Stimulated activated CD8-positive, alpha-beta memory T cell treated with anti-CD3 and anti-CD28 coated beads, Interleukin-7, amount 100 ng/mL, for 48 hours (primary cell): ENCODE measurements at regions not wholly inside any gene's neighbourhood (a gene's known extent, or its start where the extent isn't known, plus 50 kb on each side); places are given as distances from the start of the nearest gene placed in this dataset.

Experiments used
- DNase-seq, 2 donors: peaks; one replicate each; pipeline ENCODE4 v3.0.0-alpha.2; 2020; ENCODE audit warnings: low read depth in 1 of 2; ENCODE audit errors: extremely low read depth in 1 of 2

DNA sequence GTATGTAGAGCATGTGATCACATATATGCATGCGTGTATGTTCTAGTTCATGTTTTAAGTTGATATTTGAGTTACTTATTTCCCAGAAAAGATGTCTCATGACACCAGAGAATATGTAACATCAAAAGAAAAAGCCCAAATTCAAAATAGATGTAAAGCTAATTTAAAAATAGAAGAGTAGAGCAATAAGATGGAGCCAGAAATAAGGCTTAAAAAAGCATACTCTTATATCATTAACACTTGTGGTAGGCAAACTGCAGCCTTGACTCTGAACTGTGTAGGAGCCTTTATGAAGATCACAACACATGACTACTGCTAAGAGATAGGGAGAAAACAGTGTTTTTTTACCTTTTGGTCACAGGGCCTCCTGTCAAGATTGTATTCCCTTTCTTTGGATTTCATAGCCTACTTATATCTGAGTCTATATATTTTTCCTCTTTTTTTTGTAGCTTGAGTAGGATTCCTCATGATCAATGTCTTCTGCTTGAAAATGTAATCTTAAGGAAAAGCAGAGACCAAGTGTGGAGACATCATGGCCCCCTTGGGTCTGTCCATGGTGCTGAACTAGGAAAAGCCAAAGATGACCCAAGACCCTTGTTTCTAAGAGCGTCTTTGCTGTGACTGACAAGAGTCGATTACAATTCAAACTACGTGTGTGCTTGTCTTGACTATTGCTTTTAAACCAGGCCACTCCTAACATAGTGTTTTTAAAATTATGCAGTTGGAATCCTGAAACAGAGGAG is 390.4 kb downstream of the SHISA9 start:
- no peak for DNase-seq

DNA sequence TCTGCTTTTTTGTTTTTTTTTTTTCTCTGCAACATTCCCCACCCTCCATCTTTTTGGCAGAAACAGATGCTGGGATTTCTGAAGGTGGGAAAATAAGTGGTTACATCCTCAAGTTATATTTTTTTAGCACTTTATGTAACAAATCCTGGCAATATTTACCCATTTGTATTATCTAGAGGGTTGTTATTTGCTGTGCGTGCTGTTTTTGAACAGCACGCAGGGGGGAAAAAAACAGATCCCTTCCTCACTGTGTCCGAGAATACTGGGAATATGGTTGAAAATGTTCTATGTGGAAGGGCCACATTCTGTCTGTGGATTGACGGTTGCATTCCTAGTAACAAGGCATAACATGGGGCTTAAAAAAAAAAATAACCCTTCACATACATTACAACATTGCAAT is 394.8 kb downstream of the SHISA9 start:
- no peak for DNase-seq

DNA sequence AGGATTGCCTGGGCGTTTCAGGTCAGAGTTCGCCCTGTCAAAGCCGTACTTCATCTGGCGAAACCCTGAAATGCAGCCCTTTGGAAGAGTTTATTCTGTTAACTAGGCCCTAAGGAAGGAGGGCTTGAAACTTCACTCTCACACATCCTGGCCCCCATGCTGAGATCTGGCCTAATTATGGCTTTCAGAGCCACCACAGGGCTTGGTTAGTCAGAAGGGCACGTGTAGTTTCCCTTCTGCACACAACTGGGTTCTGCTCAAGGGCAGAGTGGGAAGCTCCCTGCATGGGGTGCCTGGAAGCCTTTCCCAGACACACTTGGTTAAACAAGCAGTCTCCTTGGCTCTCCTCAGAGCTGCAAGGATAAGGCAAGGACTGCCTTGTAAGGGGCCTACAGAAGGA is 397.3 kb downstream of the SHISA9 start:
- DNase-seq: no peak

DNA sequence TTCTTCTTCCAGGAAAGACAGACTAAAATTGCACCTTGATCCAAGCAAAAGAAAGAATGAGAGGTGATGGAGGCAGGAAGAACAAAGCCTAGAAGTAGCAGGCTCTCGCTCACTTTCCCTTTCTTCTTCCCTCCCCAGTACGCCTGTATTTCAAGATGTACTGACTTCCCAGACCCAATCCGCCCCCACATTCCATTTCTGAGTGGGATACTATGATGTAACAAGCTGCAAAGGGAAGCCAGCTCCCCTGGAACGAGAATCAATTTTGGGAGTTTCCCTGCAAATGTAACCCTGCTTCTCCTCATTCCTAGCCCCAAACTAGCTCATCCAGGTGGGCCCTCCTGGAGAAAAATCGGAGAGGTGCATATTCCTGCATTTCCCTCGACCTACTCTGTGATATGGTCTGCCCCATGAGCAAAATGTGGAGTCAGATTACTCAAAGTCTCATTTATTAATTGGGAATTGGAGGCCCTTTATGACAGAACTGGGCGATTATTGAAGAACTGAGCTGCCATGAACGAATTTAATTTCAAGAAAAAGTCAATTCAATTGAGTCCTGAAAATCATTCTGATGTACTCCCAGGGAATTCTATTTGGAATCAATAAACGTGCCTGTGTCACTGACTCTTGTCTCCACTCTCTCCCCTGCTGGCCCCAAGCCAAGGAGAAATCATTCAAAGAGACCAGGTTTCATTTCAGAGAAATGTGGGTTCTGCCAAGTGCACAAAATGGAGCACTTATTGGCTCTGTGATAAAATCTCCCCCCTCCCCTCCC is 398.9 kb downstream of the SHISA9 start:
- DNase-seq: no peak

DNA sequence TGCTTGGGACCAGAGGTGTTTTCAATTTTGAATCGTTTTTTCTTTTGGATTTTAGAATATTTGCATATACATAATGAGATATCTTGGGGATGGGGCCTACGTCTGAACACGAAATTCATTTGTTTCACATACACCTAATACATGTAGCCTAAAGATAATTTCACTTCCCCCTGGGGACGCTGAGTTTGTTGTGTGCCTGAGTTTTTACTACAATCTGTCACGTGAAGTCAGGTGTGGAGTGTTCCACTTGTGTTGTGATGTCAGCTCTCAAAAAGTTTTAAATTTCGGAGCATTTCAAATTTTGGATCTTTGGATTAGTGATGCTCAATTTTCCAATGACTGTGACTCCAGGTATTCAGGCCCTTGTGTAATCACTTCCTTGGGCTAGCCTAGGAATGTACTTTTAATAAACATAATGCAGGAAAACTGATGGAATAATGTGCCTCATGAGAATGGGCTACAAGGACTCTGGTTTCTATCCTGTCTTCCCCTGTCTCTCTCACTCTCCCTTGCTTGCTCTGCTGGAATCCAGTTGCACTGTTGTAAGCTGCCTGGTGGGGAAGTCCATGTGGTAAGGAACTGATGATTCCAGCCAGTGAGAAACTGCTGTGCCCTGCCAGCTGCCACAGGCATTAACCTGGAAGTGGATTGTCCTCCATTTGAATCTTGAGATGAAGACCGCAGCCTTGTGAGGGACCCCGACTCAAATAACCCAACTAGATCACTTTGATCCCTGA is 403.8 kb downstream of the SHISA9 start:
- DNase-seq: no peak

DNA sequence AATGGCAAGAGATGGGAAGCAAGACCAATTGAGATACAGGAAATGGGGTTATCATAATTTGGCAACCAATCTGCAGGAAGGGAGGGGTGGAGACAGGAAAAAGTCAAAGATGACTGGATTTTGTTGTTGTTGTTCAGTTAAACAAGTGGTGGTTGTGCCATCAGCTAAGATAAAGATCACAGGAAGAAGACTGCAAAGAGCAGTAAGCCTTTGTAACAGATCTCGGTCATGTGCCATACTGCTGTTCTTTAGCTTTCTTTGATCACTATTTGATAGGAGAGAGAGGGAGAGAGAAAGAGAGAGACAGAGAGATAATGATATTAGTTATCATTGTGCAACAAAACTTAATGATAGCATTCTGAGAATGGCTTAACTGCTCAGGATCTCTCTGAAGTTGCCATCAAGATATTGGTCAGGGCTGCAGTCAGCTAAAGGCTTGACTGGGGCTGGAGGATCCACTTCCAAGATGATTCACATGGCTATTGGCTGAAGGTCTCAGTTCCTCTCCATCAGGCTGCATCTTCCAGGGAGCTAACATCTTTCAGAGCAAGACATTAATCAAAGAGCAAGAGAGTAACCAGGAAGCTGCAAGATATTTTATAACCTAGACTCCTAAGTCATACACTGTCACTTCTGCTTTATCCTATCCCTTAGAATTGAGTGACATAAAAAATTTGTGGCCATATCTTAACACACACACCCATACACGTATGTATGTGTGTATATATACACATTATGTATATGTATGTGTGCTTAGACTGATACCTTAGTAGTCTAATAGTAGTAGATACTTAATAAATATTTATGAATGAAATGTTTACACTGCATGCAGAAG is 405.0 kb downstream of the SHISA9 start:
- no peak for DNase-seq

DNA sequence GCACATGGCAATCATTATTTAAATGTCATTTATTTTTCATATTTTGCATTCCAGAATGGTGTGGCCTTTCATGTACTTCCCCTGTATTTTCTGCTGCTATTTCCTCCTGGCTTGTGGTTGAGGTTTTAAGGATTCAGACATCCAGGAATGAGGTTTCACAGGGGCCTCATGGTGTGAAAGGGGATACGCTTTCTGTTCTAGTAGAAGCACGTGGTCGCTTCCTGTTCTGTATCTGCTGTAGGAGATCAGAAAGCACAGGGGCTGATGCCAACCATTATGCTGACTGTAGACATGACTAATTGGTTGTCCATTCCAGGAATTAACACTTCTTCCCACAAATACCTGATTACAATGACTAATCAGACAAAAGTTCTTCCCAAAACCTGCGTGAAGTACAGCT is 405.9 kb downstream of the SHISA9 start:
- no peak for DNase-seq

DNA sequence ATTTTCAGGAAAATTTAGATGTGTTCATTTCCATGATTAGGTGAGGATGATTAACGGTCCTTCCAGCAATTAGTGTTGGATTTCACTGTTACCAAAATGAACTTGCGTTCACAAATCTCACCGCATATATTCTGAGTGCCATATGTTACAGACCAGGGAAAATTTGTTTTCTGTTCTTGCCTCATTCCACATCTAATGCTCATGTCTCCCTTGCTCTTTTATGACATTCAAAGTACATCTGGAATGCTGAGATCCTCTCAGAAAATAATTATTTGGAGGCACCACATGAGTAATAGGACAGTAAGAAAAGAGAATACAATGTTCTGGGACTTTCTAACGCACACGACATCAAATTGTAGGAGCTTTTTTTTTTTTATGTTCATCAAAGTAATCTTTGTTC is 406.5 kb downstream of the SHISA9 start:
- DNase-seq: no peak

DNA sequence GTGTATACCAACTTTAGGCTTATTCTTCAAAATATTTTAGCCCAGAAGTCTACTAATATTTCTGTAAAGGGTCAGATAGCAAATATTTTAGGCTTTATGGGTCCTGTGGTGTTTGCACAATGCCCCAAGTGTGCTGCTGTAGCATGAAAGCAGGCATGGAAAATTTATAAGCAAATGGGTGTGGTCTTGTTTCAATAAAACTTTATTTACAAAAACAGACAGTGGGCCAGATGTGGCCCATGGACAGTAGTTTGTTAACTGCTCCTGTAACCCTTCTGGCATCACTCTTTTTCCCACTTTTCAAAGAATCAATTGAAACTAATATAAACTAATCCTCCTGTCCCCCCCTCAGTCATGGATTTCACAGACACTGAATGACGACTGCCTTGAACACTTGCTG is 410.7 kb downstream of the SHISA9 start:
- DNase-seq: no peak

DNA sequence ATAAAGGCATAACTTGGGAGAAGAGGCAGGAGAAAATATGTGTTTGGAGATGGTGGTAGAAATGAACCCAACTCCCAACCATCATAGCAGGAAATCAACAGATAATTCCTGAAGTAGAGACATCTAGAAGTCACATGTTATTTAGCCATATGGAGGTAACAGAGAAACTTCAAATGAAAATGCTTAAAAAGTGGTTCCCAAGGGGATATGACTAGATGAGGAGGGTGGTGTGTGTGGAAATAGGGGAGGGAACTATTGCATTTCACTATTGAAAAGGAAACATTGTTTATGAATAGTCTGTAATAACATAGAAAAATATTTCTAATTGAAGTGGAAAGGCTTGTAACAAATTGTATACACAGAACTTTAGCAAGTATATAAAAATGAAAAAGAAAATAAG is 412.0 kb downstream of the SHISA9 start:
- no peak for DNase-seq

DNA sequence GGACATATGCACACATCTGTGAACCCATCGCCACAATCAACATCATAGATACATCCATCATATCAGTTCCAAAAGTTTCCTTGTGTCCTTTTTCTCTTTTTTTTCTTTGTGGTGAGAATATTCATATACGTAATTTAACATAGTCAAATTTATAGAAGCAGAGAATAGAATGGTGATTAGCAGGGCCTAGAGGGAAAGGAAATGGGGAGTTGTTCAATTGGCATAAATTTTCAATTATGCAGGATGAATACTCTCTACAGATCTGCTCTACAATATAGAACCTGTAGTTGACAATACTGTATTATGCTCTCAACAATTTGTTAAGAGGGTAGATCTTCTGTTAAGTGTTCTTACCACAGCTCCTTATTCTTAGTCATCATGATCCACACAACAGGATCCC is 413.2 kb downstream of the SHISA9 start:
- DNase-seq: no peak

DNA sequence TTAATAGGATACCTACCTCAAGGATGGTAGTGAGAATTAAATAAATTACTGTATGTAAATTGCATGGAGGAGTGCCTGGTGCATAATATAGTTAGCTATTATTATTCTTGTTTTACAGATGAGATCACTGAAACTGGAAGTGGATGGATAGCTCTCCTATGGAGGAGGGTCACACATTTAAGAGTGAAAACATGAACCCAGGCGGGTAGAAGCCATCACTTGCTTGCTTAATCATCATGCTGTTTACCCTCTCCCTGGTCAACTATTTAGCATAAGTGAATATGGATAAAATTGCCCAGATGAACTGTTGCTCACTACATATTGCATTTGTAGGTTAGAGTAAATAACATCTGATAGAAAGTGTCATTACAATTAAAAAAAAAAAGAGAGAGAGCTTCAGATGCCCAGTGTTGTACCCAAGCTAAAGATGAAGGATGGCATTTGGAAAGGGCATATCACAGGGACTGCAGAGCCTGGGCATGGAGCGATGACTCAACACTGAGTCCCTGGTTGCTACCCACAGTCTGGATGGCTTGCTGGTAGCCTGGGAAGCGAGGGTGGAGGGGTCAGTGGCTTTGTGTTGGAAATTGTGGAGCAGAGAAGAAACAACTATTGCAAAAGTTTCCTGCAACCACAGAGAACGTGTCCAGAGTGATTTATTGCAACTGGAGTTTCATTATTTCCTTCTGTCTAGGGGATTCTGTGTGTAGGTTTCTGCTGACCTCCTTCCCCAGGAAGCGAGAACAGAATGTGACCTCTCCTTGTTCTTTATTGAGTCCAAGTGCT is 414.4 kb downstream of the SHISA9 start:
- DNase-seq: no peak

DNA sequence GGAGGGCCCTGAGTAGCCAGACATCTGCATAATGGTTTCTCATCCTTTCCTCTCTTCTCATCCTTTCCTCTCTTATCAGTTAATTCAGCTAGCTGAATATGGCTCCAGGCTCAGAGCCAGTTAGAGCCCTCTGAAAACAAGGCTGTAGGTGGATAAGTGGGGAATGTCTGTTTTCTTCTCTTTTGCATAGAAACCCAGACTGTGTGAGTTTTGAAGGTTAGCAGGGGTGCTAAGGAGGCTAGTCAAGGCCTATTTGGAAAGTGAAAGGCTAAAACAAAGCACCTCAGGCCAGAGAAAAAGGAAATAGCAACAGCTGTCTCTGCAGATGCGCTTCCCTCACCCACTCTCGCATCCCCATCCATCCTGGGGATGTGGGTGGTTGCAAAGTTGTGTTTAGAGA is 420.9 kb downstream of the SHISA9 start:
- no peak for DNase-seq

DNA sequence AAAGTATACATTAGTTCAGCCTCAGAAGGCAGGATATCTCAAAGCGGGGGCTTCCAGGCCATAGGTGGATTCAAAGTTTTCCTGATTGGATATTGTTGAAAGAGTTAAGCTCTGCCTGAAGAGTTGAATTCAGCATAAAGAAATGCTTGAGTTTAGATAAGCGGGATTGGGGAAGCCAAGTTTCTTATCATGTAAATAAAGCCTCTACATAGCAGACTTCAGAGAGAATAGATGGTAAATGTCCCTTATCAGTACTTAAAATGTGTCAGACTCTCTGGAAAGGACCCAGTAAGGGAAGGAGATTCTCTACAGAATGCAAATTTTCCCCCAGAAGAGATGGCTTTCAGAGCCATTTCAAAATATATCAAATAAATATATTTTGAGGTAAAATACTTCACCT is 423.5 kb downstream of the SHISA9 start:
- no peak for DNase-seq

DNA sequence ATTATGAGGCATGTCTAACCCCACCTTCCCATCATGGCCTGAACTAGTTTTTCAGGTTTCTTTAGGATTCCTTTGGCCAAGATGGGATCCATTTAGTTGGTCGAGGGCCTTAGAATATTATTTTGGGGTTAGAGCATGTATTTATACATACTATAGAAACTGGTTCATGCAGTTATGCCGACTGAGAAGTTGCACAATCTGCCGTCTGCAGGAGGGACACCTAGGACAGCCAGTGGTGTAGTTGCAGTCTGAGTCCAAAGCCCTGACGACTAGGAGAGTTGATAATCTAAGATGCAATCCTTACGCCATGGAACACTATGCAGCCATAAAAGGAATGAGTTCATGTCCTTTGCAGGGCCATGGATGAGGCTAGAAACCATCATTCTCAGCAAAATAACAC is 424.0 kb downstream of the SHISA9 start:
- DNase-seq: no peak

DNA sequence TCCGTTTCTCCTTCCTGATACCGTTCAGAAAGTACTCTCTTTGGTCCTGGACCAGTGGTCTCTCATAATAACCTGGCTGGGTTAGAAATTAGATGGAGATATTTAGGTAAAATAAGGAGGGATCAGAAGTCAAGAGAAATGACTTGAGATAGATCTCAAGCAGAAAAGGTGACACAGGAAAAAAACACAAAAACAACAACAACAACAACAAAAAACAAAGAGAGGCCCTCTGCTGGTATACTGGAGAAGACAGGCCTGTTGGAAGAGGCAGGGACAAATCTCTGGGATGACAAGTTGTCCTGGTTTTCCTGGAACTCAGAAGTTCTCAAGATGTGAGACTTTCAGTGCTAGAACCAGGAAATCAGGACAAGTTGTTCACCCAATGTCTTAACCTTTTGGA is 430.5 kb downstream of the SHISA9 start:
- DNase-seq: no peak

DNA sequence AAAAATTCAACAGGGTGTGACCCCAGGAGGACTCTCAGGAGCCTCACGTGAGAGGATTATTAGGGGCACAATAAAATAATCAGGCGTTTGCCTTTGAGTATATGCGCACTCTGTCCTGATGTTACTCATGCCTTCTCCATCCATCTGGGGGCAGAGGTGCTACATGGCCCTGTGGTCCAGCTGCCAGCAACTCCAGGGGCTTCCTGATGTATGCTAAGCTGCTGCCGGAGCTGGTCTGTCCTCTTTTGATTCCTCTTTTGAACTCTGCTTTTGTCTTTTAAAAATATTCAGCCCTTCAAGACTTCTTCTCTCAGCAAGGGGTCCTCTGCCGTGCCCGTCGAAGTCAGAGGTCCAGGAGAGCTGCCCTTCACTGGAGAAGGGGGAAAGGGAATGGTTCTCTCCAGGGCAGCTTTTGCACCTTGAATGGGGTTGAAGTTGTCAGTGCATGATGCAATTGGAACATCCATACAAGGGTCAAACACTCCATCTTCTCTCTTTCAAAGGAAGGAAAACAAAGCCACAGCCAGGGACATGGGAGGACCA is 431.4 kb downstream of the SHISA9 start:
- no peak for DNase-seq

DNA sequence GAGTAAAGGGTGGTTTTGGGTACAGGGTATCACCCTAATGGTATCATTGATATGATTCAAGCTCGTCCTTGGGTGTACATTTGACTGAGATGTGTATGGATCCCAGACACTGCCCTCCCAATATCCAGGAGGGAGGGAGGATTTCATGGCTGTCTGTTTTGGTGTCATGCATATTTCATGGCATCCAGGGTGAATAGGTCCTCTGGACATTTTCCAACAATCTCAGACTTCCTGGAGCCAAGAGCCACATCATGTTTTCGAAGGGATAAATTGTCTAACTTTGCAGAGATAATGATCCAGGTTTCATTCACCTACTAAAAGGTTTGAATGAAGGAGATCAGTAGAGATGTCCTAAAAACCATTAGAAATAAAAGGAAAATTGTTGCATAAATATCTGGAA is 431.9 kb downstream of the SHISA9 start:
- DNase-seq: no peak

DNA sequence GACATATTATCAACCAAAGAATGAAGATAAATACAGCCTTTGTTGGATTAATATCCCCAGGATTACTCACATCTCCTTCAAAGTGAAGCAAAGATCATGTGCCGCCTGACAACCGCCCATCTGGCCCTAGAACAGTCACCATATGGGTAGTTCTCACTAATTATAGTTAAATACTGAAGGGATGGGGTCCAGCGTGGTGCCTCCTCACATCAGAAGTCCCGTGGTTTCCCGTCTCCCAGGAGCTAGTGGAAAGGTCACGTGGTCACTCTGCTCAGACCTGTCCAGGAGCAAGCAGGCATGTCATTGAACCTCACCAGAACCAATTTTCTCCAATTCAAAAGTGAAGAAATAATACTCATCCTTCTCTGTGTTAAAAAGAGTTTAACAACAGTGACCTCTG is 434.5 kb downstream of the SHISA9 start:
- no peak for DNase-seq

DNA sequence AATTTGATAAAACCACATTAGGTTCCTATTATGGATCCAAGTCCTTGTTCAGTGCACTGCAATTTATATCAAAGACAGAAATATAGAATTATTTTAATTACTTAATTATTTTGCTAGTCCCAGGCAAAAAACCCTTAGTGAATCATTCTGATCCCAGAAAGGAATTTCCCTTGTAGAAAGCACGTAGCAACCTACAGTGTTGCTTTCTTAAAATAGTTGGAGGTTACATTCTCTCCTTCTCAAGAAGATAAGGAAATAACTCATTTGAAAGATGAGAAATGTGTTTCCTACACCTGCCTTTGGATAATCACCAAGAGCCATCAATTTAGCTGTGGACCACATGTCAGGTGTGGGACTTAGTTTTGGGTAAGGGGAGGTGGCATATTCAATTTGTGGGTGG is 434.9 kb downstream of the SHISA9 start:
- DNase-seq: no peak
